NCI-H524 treated with DMSO at 0.1 percent for 48 hours (cell line): ENCODE measurements at regions not wholly inside any gene's neighbourhood (a gene's known extent, or its start where the extent isn't known, plus 50 kb on each side); places are given as distances from the start of the nearest gene placed in this dataset.

ENCODE experiments used
- DNase-seq: peaks from one replicate; lab custom pipeline; 2025; lab: John Stamatoyannopoulos, UW

- DNase-seq = no peak
These were observed 209.1 kb downstream of the DACT1 start for GRCh38 chr14:58846682-58847465.

DNA sequence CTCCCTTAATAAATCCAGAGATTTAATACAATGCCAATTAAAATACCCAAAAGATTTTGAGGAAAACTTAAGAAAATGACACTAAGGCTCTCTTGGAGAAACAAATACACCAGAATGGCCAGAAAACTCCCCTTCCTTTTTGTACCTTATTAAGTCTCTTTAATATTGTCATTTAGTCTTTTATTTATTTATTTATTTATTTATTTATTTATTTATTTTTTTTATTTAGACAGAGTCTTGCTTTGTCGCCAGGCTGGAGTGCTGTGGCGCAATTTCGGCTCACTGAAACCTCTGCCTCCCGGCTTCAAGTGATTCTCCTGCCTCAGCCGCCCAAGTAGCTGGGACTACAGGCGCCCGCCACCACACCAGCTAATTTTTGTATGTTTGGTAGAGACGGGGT, 210.6 kb downstream of the DACT1 start:
- no peak for DNase-seq

- no peak for DNase-seq
These were observed 211.8 kb downstream of the DACT1 start for GRCh38 chr14:58849601-58850000.

DNA sequence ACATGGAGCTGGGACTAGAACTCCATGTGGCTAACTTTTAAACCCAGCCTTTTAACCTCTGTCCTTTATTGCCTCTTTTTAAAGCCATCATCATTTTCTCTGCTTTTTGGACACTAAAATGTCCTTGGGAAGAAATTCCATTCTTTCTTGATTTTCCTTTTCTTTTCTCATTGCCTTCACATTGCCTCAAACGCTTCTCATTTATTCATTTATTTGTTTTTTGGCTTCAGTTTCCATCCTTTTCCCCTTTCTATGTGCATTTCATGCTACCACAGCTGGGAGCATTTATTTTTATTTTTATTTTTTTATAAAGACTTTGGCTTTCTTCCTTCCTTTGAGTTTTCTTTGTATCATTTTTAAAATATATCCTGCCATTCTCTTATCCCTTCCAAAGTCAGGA, 212.2 kb downstream of the DACT1 start:
- DNase-seq = no peak

GRCh38 chr14:58861586-58861985, 223.8 kb downstream of the DACT1 start:
- DNase-seq = no peak

DNA sequence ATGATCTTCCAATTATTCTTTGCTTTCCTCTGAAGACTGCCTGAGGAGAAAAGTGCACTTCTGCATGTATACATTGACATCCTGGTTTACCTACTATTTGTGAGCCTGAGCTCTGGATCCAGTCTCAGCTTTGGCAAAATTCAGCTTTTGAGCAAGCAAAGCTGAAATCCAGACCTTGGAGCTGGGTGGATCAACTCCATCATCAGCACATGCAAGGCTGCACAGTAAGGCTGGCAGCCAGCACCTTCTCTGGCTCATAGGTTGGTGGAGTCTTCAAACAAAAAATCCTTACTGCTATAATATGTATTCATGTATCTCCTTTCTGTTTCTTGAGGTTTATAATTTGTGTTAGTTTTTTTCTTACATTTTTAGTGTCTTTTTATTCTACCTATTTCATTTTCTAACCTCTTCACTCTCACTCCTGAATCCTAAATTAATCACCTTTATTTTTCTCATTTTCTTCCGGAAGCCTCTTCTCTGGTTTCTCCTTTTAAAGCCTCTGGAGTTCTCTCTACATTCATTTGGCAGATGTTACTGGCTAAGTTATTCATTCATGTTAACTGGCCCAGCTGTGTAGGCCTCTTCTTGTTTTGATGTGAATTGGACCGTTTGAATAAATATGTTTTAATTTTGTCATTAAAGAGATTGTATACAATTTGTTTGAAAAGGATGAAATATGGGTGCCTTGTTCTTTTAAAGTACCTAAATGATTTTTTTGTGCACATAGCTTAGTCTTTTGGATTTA, 224.8 kb downstream of the DACT1 start:
- no peak for DNase-seq

GRCh38 chr14:58863661-58864345, 226.0 kb downstream of the DACT1 start:
- no peak for DNase-seq

GRCh38 chr14:58864751-58865513, 227.2 kb downstream of the DACT1 start:
- DNase-seq = peak; percentile 40

GRCh38 chr14:58865514-58866281, 227.9 kb downstream of the DACT1 start:
- DNase-seq = no peak

DNA sequence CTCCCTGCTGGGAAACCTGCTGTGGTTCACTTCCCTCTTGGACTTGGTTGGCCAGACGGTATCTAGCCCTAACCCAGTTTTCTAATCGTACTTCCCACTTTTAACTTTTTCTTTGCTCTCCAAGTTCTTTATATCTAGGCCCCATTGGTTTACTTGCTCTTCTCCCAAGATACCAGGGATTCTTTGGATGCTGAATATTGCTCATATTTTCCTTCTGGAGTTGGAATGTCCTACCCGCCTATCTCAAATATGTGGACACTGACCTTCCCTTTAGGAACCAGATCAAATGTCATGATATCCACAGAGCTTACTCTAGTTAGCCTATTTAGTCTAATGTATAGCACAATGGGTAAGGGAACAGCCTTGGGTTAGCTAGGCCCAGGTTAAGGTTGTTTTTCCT, 228.6 kb downstream of the DACT1 start:
- no peak for DNase-seq

DNA sequence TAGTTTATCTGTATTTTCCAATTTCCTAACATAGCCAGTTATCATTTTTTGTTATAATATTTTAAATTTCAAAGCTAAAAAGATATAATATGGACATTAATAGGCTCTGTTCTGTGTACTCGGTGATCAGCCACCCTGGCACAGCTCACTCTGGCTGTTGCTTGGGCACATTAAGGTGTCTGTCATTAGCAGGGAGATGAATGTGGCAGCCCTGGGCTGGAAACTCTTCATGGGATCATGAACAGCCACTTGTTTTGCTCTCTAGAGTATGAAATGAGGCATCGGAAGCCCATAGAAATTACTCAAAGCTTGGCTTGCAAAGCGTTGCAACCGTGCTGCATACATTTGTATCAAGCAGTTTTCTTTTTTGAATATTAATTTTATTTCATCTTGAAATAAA, 233.2 kb downstream of the DACT1 start:
- no peak for DNase-seq

GRCh38 chr14:58871573-58871972, 233.8 kb downstream of the DACT1 start:
- no peak for DNase-seq

DNA sequence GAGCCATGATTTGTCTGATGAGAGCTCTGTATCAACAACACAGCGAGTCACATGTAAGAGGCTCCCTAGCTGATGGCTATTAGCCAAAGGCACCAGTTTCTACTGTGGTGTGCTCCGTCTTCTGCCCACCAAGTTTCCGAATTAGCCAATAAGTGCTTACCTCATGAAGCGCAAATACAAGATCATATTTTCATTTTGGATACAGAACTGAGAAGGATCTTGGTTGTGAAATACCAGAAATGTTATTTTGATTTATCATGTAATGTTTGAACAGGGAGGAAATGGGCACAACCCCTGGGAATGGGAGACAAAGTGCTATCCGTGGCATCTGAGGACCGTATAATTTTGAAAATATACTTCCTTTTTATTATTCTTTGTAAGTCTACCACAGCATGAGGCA, 234.3 kb downstream of the DACT1 start:
- DNase-seq = no peak

GRCh38 chr14:58873228-58873953, 235.6 kb downstream of the DACT1 start:
- DNase-seq = no peak

- no peak for DNase-seq
These were observed 237.9 kb downstream of the DACT1 start for GRCh38 chr14:58875613-58876012.

- no peak for DNase-seq
These were observed 238.8 kb downstream of the DACT1 start for GRCh38 chr14:58876608-58877007.

DNA sequence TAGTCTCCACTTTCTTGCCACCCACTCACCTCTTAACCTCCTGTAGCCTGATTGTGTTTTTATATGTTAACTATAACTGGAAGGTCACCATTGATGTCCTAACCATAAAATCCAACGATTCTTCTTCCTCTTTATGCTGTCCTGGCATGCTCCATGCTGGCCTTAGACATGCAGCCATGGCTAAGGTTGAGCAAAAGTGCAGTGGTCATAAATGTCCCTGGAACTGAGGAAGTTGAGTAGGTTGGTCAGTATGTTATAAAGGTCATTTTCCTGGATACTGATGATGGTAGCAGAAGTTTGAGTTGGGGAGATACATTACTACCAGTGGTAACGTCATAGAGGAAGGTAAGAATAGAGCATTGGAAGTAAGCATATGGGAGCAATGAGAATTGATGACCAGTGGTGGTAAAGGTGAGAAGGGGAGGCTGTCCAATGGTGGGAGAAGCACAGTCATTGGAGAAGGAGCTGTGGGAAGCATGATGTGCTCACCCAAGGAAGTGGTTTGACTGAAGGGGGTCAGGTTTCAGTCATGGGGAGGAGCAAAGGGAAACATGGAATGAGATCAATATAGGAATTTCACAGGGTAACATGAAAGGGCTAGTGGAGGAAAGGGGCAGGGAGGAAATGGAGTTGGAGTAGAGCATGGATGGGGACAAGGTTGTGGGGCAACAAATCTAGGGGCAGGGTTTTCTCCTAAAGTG, 240.8 kb downstream of the DACT1 start:
- DNase-seq = no peak

- DNase-seq = no peak
These were observed 243.7 kb downstream of the DACT1 start for GRCh38 chr14:58881433-58881832.

GRCh38 chr14:58882577-58883018, 244.8 kb downstream of the DACT1 start:
- DNase-seq = peak; percentile 93

- no peak for DNase-seq
These were observed 246.7 kb downstream of the DACT1 start for GRCh38 chr14:58884442-58884841.
